ENCODE measurements at regions not wholly inside any gene's neighbourhood (a gene's known extent, or its start where the extent isn't known, plus 50 kb on each side); places are given as distances from the start of the nearest gene placed in this dataset.

GRCh38 chrX:40938423-40938822 is 146.8 kb upstream of the USP9X start:
- TF ChIP-seq, protein P1, sequence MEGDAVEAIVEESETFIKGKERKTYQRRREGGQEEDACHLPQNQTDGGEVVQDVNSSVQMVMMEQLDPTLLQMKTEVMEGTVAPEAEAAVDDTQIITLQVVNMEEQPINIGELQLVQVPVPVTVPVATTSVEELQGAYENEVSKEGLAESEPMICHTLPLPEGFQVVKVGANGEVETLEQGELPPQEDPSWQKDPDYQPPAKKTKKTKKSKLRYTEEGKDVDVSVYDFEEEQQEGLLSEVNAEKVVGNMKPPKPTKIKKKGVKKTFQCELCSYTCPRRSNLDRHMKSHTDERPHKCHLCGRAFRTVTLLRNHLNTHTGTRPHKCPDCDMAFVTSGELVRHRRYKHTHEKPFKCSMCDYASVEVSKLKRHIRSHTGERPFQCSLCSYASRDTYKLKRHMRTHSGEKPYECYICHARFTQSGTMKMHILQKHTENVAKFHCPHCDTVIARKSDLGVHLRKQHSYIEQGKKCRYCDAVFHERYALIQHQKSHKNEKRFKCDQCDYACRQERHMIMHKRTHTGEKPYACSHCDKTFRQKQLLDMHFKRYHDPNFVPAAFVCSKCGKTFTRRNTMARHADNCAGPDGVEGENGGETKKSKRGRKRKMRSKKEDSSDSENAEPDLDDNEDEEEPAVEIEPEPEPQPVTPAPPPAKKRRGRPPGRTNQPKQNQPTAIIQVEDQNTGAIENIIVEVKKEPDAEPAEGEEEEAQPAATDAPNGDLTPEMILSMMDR (conservative IDR thresholded peaks at IDR 0.05): no peak
- no peak for TF ChIP-seq ZFX (IDR thresholded peaks at IDR 0.05)

All from C4-2B (cell line).